ENCODE measurements at regions not wholly inside any gene's neighbourhood (a gene's known extent, or its start where the extent isn't known, plus 50 kb on each side); places are given as distances from the start of the nearest gene placed in this dataset.

DNA sequence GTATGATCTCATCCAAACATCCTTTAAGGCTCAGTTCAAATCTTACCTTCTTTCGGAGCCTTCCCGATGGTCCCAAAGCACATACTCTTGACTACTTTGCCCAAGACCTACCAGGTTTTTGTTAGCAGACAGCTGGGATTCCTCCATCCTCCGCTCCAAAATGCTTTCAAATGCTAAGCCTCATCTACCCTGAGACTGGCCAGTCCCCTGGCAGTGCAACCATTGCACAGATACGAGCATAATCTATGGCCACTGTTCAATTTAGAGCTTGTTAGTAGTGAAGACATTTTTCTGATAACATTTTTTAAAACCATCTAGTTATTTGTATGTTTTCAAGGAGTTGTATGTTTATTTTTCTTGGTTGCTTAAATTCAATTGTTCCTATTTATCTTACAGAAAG is 264.4 kb upstream of the NR2F2 start:
- Histone ChIP-seq H3K14ac (ENCODE audit: insufficient read length) (no peak overlapping the region), H4K91ac (replicated peaks; ENCODE audit: insufficient read length, low read length) (no peak overlapping the region), H2BK15ac (ENCODE audit: low read length) (no peak overlapping the region), H2BK12ac (ENCODE audit: low read depth, low read length) (no peak overlapping the region), H2BK5ac (ENCODE audit: low read depth, low read length) (no peak overlapping the region), H3K79me1 (ENCODE audit: low read depth, low read length) (no peaks in the 10 kb centered on the region), H3K27ac (ENCODE audit: low read depth, low read length) (no peak overlapping the region), H3K79me2 (ENCODE audit: control insufficient read depth in 1 of 2, insufficient read depth in 2 of 2, low read length in 2 of 2) (no peaks in the 10 kb centered on the region), H4K5ac (ENCODE audit: insufficient read length, low read depth, low read length) (no peak overlapping the region), H3K56ac (replicated peaks; ENCODE audit: insufficient read length, low read depth, low read length) (no peak overlapping the region), H2AK5ac (ENCODE audit: low read depth, low read length) (no peak overlapping the region), H3K18ac (ENCODE audit: extremely low read depth, low read length) (no peak overlapping the region), H3K36me3 (ENCODE audit: control insufficient read depth in 2 of 4, insufficient read depth in 4 of 4, low read length in 3 of 4) (no peaks in the 10 kb centered on the region), H2AFZ (ENCODE audit: low read length) (no peak overlapping the region), H3K4me1 (replicated peaks in 1 of 4; ENCODE audit: control insufficient read depth in 3 of 4, insufficient read depth in 4 of 4, low read length in 3 of 4) (no peaks in the 10 kb centered on the region), H3K4ac (replicated peaks; ENCODE audit: insufficient read length, low read depth, low read length) (no peak overlapping the region), H4K8ac (ENCODE audit: extremely low read depth, insufficient read depth, low read length) (no peak overlapping the region), H3K9ac (replicated peaks in 1 of 4; ENCODE audit: extremely low read depth in 1 of 4, low read depth in 3 of 4, low read length in 3 of 4) (no peak overlapping the region), H3K23ac (ENCODE audit: insufficient read length) (no peak overlapping the region), H3K9me3 (ENCODE audit: insufficient read depth in 2 of 2, low read depth in 1 of 2, low read length in 1 of 2) (no peaks in the 10 kb centered on the region), H3K23me2 (ENCODE audit: low read depth, low read length) (0 out of 2 replicates have a peak, but pooled peaks cover 1% of the 10 kb centered on the region), H2BK20ac (ENCODE audit: low read length) (no peak overlapping the region), H2BK120ac (replicated peaks; ENCODE audit: low read depth, low read length) (no peak overlapping the region), H4K20me1 (replicated peaks in 1 of 2; ENCODE audit: control insufficient read depth in 1 of 2, insufficient read depth in 2 of 2, low read length in 2 of 2) (no peaks in the 10 kb centered on the region), H3K27me3 (replicated peaks in 1 of 4; ENCODE audit: control insufficient read depth in 3 of 4, extremely low read depth in 1 of 4, insufficient read depth in 3 of 4, low read length in 3 of 4) (no peaks in the 10 kb centered on the region), H3K4me2 (ENCODE audit: insufficient read depth in 1 of 2, low read depth in 2 of 2, low read length in 2 of 2) (no peak overlapping the region), H3K4me3 (ENCODE audit: extremely low read depth in 1 of 4, insufficient read depth in 2 of 4, low read depth in 3 of 4, low read length in 4 of 4) (no peak overlapping the region)
- POLR2A ChIA-PET (ENCODE audit: partially characterized antibody) = no interaction called here
- 88% methylated on average over 4 of the region's 4 CpGs; no CpG with 5 or more reads in 1 of the 2 experiments for WGBS, 2 experiments (ENCODE audit: extremely low coverage in 1 of 2, insufficient coverage in 1 of 2, insufficient read length in 1 of 2, insufficient replicate concordance in 2 of 2, low coverage in 1 of 2, low lambda C conversion rate in 2 of 2, missing lambda C conversion rate in 1 of 2)
- CTCF ChIA-PET (ENCODE audit: partially characterized antibody) = interaction anchor here (1.4 kb wide), 1 partner anchor 261 kb away, joined by 5 read pairs; no protein-coding TSS in a partner anchor
- TF ChIP-seq ZNF274 (IDR thresholded peaks at IDR 0.05; ENCODE audit: borderline replicate concordance, extremely low read depth, low read length) (no peak), KDM4A (IDR thresholded peaks at IDR 0.05; ENCODE audit: low read depth, low read length, severe bottlenecking) (no peak), EP300 (IDR thresholded peaks at IDR 0.05; ENCODE audit: borderline replicate concordance in 1 of 2, low read depth in 2 of 2, low read length in 2 of 2) (no peak)
- no peak for DNase-seq (ENCODE audit: low read depth in 1 of 2, low spot score in 2 of 2)
- FAIRE-seq = no peak

Data from H1 (cell line).